ENCODE measurements at regions not wholly inside any gene's neighbourhood (a gene's known extent, or its start where the extent isn't known, plus 50 kb on each side); places are given as distances from the start of the nearest gene placed in this dataset.
"Not testable (repeated sequence)": the region's sequence is repeated elsewhere in the genome, so short reads cannot be mapped to it uniquely, and the experiment has no call there.

DNA sequence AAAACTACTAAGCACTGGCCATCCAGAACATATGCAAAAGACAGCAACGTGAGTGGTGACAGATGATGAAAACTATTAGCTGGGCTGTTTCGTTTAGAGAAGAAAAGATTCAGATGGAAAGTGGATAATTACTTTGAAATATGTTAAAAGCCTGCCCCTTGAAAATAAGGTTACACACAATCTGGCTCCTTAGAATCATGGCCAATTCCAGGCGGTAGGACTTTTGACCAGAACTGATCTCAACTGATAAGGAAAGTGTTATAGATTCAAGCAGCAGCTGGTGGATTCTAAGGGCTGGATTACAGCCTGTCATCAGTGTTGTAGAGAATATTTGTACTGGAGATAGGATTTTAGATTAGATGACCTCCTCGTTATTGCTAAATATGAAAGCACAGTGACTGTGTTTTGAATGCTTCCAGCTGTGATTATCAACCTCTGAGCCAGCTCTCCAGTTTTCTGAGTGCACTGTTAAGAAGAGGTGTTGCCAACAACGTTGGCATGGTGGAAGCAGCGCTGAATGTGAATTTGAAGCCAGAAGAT is 75.1 kb downstream of the KBTBD2 start:
- not testable (repeated sequence) for H3K9me3 ChIP-seq (ENCODE audit: control insufficient read depth, insufficient read depth, low read length); H3K27me3 ChIP-seq (ENCODE audit: control insufficient read depth, insufficient read depth, low read length); H3K4me1 ChIP-seq (ENCODE audit: control insufficient read depth, insufficient read depth, low read length); H3K4me3 ChIP-seq (ENCODE audit: low read depth, low read length); H3K36me3 ChIP-seq (ENCODE audit: control insufficient read depth, insufficient read depth, low read length); H3K9ac ChIP-seq (ENCODE audit: low read depth, low read length)

DNA sequence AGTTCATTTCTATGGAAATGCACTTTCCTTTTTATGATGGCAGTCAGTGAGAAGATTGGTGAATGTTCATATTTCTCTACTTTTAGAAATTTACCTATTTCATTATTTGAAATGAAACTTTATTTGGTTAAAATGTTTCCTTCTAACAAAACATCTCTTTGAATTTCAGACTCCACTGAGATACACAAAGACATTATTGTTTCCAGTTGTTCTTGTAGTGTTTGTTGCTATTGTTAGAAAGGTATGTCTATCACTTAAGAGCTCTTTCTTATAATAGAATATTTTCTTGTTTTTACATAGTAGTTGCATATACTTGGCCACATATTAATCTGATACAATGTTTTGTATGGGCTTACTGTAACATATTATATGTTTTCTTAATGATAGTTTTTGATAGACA is 76.8 kb downstream of the KBTBD2 start:
- not testable (repeated sequence) for H3K4me3 ChIP-seq (ENCODE audit: low read depth, low read length); H3K36me3 ChIP-seq (ENCODE audit: control insufficient read depth, insufficient read depth, low read length); H3K9ac ChIP-seq (ENCODE audit: low read depth, low read length); H3K27me3 ChIP-seq (ENCODE audit: control insufficient read depth, insufficient read depth, low read length); H3K4me1 ChIP-seq (ENCODE audit: control insufficient read depth, insufficient read depth, low read length); H3K9me3 ChIP-seq (ENCODE audit: control insufficient read depth, insufficient read depth, low read length)

DNA sequence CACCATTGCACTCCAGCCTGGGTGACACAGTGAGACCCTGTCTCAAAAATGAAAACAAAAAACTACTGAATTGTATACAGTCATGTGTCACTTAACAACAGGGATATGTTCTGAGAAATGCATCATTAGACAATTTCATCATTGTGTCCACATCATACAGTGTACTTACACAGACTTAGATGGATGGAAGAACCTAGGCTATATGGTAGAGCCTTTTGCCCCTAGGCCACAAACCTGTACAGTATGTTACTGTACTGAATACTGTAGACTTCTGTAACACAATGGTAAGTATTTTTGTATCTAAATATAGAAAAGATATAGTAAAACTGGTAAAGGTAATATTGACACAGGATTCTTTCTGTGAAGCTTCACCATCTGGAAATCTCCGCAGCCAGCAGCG is 81.7 kb downstream of the KBTBD2 start:
- Histone ChIP-seq H3K9me3 (ENCODE audit: control insufficient read depth, insufficient read depth, low read length) (no peaks in the 10 kb centered on the region), H3K4me1 (ENCODE audit: control insufficient read depth, insufficient read depth, low read length) (no peaks in the 10 kb centered on the region), H3K9ac (ENCODE audit: low read depth, low read length) (no peak overlapping the region), H3K27me3 (ENCODE audit: control insufficient read depth, insufficient read depth, low read length) (no peaks in the 10 kb centered on the region), H3K36me3 (ENCODE audit: control insufficient read depth, insufficient read depth, low read length) (no peaks in the 10 kb centered on the region), H3K4me3 (ENCODE audit: low read depth, low read length) (no peak overlapping the region)

DNA sequence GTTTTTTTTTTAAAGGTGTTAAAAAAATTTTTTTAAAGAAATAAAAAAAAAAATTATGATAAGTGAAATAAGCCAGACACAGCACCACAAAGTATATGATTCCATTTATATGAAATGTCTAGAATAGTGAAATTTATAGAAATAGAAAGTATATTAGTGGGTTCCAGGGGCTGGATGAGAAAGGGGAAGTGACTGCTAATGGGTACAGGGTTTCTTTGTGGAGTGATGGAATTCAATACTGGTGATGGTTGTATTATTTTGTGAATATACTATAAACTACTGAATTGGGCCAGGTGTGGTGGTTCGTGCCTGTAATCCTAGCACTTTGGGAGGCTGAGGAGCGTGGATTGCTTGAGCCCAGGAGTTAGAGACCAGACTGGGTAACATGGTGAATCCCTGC is 82.2 kb downstream of the KBTBD2 start:
- Histone ChIP-seq H3K4me1 (ENCODE audit: control insufficient read depth, insufficient read depth, low read length) (no peaks in the 10 kb centered on the region), H3K27me3 (ENCODE audit: control insufficient read depth, insufficient read depth, low read length) (no peaks in the 10 kb centered on the region), H3K9ac (ENCODE audit: low read depth, low read length) (no peak overlapping the region), H3K36me3 (ENCODE audit: control insufficient read depth, insufficient read depth, low read length) (no peaks in the 10 kb centered on the region), H3K4me3 (ENCODE audit: low read depth, low read length) (no peak overlapping the region), H3K9me3 (ENCODE audit: control insufficient read depth, insufficient read depth, low read length) (no peaks in the 10 kb centered on the region)

DNA sequence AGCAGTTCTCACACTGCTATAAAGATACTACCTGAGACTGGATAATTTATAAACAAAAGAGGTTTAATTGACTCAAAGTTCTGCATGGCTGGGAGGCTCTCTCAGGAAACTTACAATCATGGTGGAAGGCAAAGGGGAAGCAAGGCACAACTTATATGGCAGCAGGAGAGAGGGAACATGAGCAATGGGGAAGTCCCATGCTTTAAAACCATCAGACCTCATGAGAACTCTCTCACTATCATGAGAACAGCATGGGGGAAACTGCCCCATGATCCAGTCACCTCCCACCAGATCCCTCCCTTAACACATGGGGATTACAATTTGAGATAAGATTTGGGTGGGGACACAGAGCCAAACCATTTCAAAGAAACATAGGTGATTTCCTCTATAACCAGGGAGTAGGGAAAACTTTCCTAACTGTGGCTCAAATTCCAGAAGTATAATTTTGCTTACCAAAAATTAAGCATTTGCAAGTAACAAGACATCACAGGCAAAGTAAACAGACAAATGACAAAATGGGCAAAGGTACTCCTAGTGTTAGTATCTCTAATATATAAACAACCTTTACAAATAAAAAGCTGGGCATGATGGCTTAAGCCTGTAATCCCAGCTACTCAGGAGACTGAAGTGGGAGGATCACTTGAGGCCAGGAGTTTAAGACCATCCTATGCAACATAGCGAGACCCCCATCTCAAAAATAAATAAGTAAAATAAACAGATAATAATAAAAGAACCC is 88.0 kb downstream of the KBTBD2 start:
- Histone ChIP-seq H3K36me3 (ENCODE audit: control insufficient read depth, insufficient read depth, low read length) (no peaks in the 10 kb centered on the region), H3K9ac (ENCODE audit: low read depth, low read length) (no peak overlapping the region), H3K4me1 (ENCODE audit: control insufficient read depth, insufficient read depth, low read length) (no peaks in the 10 kb centered on the region)

DNA sequence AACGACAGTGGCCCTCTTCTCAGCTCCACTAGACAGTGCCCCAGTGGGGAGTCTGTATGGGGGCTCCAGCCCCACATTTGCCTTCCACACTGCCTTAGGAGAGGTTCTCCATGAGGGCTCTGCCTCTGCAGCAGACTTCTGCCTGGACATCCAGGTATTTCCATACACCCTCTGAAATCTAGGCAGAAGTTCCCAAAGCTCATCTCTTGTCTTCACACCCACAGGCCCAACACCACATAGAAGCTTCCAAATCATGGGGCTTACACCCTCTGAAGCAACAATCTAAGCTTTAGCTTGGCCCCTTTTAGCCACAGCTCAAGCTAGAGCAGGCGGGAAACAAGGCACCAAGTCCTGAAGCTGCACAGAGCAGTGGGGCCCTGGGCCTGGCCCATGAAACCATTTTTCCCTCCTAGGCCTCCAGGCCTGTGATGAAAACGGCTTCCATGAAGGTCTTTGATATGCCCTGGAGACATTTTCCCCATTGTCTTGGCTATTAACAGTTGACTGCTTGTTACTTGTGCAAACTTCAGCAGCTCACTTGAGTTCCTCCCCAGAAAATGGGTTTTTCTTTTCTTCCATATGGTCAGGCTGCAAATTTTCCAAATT is 89.2 kb downstream of the KBTBD2 start:
- Histone ChIP-seq H3K36me3 (ENCODE audit: control insufficient read depth, insufficient read depth, low read length) (no peaks in the 10 kb centered on the region), H3K27me3 (ENCODE audit: control insufficient read depth, insufficient read depth, low read length) (no peaks in the 10 kb centered on the region), H3K9ac (ENCODE audit: low read depth, low read length) (no peak overlapping the region), H3K4me1 (ENCODE audit: control insufficient read depth, insufficient read depth, low read length) (no peaks in the 10 kb centered on the region), H3K9me3 (ENCODE audit: control insufficient read depth, insufficient read depth, low read length) (peaks cover 10% of the 10 kb centered on the region), H3K4me3 (ENCODE audit: low read depth, low read length) (no peak overlapping the region)

More for the DNA sequence above, 88.0 kb downstream of the KBTBD2 start:
- Histone ChIP-seq H3K9me3 (ENCODE audit: control insufficient read depth, insufficient read depth, low read length) (peaks cover 10% of the 10 kb centered on the region), H3K4me3 (ENCODE audit: low read depth, low read length) (no peak overlapping the region), H3K27me3 (ENCODE audit: control insufficient read depth, insufficient read depth, low read length) (no peaks in the 10 kb centered on the region)

DNA sequence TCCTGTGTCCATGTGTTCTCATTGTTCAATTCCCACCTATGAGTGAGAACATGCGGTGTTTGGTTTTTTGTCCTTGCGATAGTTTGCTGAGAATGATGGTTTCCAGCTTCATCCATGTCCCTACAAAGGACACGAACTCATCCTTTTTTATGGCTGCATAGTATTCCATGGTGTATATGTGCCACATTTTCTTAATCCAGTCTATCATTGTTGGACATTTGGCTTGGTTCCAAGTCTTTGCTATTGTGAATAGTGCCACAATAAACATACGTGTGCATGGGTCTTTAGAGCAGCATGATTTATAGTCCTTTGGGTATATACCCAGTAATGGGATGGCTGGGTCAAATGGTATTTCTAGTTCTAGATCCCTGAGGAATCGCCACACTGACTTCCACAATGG is 98.5 kb downstream of the KBTBD2 start:
- H3K4me3 ChIP-seq (ENCODE audit: low read depth, low read length); H3K4me1 ChIP-seq (ENCODE audit: control insufficient read depth, insufficient read depth, low read length); H3K27me3 ChIP-seq (ENCODE audit: control insufficient read depth, insufficient read depth, low read length); H3K36me3 ChIP-seq (ENCODE audit: control insufficient read depth, insufficient read depth, low read length); H3K9ac ChIP-seq (ENCODE audit: low read depth, low read length); H3K9me3 ChIP-seq (ENCODE audit: control insufficient read depth, insufficient read depth, low read length): not testable (repeated sequence)

DNA sequence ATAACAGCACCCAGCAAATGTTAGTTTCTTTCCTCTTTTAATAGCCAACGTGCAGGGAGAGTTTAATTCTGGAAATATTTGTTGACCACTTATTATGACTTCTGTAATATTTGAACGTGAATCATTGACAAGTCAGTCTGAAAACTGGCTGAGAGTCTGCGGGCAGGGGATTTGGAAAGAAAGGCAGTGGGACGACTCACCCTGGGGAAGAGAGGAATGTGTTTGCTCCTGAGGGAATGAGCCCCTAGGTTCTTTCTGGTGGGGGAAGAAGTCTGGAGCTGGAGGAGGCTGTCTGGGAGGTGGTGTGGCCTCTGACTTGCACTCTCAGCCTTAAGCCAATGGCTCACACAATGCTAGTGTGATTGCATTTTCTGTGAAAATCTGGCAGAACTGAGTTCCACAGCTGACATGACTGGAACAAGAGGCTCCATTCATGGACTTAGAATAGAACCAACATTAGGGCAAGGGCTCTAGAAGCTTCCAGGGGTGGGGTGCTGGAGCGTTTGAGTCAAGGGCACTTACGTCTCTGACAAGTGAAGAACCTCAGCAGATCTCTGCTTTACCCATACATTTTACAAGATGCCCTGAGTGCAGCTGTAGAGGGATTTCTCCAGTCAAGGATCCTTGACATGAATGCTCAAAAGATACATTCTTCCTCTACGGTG is 100.7 kb downstream of the KBTBD2 start:
- H3K4me1 ChIP-seq (ENCODE audit: control insufficient read depth, insufficient read depth, low read length); H3K9me3 ChIP-seq (ENCODE audit: control insufficient read depth, insufficient read depth, low read length); H3K9ac ChIP-seq (ENCODE audit: low read depth, low read length); H3K4me3 ChIP-seq (ENCODE audit: low read depth, low read length); H3K36me3 ChIP-seq (ENCODE audit: control insufficient read depth, insufficient read depth, low read length): not testable (repeated sequence)
- peaks cover 11% of the 10 kb centered on the region for H3K27me3 ChIP-seq (ENCODE audit: control insufficient read depth, insufficient read depth, low read length)

DNA sequence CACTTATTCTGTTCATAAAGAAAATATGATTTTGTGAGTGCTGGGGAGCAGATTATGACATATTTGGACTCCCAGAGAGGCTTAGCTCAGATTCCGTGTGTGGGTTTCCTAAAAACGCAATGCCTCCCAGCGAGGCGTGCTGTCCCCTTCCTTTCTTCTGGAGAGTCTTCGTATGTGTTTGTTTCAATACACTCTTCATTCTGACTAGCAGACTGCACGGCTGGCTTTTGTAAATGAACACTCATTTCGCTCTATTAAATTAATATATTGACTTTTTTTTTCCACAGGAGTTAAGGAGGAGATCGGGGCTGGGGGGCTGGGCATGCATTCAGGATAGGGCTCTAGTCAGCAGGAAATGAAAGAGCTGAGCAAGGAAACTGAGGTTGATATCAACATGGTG is 102.3 kb downstream of the KBTBD2 start:
- not testable (repeated sequence) for H3K9ac ChIP-seq (ENCODE audit: low read depth, low read length); H3K36me3 ChIP-seq (ENCODE audit: control insufficient read depth, insufficient read depth, low read length); H3K4me3 ChIP-seq (ENCODE audit: low read depth, low read length); H3K4me1 ChIP-seq (ENCODE audit: control insufficient read depth, insufficient read depth, low read length); H3K9me3 ChIP-seq (ENCODE audit: control insufficient read depth, insufficient read depth, low read length)
- H3K27me3 ChIP-seq (ENCODE audit: control insufficient read depth, insufficient read depth, low read length) = peaks cover 11% of the 10 kb centered on the region

DNA sequence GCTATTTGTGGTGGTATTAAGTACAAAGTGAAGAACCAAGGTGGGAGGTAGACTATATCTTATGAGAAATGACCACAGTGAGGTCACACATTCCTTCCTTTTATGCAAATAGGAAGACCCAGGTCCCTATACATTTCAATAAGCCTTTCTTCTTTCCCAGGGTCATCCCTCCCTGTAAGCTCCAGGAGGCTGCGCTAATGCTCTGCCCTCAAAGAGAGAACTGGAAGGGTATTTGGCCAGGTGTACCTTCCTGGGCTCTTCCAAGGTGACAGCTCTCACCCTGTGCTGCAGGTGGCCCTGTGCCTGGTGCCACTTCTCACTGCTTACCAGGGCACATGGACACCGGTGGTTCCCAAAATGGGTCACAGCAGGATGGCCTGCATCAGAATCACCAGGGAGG is 103.4 kb downstream of the KBTBD2 start:
- not testable (repeated sequence) for H3K9me3 ChIP-seq (ENCODE audit: control insufficient read depth, insufficient read depth, low read length); H3K4me3 ChIP-seq (ENCODE audit: low read depth, low read length); H3K36me3 ChIP-seq (ENCODE audit: control insufficient read depth, insufficient read depth, low read length); H3K9ac ChIP-seq (ENCODE audit: low read depth, low read length); H3K4me1 ChIP-seq (ENCODE audit: control insufficient read depth, insufficient read depth, low read length)
- peaks cover 11% of the 10 kb centered on the region for H3K27me3 ChIP-seq (ENCODE audit: control insufficient read depth, insufficient read depth, low read length)

DNA sequence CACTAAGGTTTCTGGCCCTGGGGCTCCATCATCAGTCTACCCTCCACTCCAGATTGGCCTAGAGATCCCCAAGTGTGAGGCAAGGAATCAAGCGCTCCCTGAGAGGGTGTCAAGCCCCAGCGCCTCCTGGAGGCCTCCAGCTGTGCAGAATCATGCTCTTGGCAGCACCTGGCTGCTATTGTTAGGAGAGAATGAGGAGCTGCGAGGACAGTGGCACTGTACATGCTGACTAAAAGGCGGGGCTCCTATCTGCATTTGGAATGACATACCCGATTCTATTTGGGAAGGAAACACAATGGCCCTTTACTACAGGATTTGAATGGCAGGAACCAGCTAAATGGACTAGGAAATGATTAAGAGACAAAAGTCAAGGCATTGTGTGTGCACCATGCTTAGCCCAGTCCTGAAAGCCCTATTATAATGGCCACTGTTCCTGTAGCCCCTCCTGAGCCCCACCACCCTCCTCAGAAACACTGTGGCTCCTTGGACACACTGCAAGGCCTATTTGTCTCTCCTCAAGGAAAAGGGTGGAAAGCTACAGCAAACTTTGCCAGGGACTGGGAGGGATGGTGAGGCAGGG is 106.1 kb downstream of the KBTBD2 start:
- not testable (repeated sequence) for H3K4me3 ChIP-seq (ENCODE audit: low read depth, low read length); H3K9ac ChIP-seq (ENCODE audit: low read depth, low read length); H3K27me3 ChIP-seq (ENCODE audit: control insufficient read depth, insufficient read depth, low read length); H3K9me3 ChIP-seq (ENCODE audit: control insufficient read depth, insufficient read depth, low read length); H3K4me1 ChIP-seq (ENCODE audit: control insufficient read depth, insufficient read depth, low read length); H3K36me3 ChIP-seq (ENCODE audit: control insufficient read depth, insufficient read depth, low read length)

DNA sequence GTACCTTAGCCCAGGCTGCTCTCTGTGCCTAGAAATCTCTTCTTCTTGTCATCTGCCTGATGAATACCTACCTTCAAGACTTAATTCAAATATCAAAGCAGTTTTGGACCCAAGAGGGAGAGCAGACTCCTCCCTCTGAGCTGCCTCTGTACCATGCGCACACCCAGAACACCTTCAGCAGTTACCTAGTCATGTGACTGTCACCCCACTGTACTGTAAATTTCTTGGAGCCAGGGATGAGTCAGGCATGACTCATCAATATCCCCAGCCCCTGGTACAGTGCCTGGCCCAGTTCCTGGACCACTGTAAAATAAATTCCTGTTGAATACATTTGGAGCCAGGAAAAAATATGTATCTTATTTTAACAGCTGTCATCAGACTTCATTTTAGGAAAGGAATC is 111.7 kb downstream of the KBTBD2 start:
- H3K4me3 ChIP-seq (ENCODE audit: low read depth, low read length); H3K9me3 ChIP-seq (ENCODE audit: control insufficient read depth, insufficient read depth, low read length); H3K27me3 ChIP-seq (ENCODE audit: control insufficient read depth, insufficient read depth, low read length); H3K9ac ChIP-seq (ENCODE audit: low read depth, low read length); H3K36me3 ChIP-seq (ENCODE audit: control insufficient read depth, insufficient read depth, low read length); H3K4me1 ChIP-seq (ENCODE audit: control insufficient read depth, insufficient read depth, low read length): not testable (repeated sequence)

All from iPS-15b (cell line).